GM23248 (cell line): ENCODE measurements at regions not wholly inside any gene's neighbourhood (a gene's known extent, or its start where the extent isn't known, plus 50 kb on each side); places are given as distances from the start of the nearest gene placed in this dataset.

Experiments
- EZH2 ChIP-seq: fragments of 200-600 bp; sonication (generic); IDR thresholded peaks from 2 replicates; pipeline ENCODE4 v1.6.1; 2018; ENCODE audit warnings: antibody characterized with exemption, mild to moderate bottlenecking; ENCODE audit not compliant: insufficient read depth, poor library complexity, severe bottlenecking
- EZH2phosphoT487 ChIP-seq: fragments of 200-600 bp; sonication (generic); IDR thresholded peaks from 2 replicates; pipeline ENCODE4 v1.6.1; 2018; ENCODE audit warnings: antibody characterized with exemption, moderate library complexity, mild to moderate bottlenecking, low read depth; ENCODE audit not compliant: insufficient read depth

DNA sequence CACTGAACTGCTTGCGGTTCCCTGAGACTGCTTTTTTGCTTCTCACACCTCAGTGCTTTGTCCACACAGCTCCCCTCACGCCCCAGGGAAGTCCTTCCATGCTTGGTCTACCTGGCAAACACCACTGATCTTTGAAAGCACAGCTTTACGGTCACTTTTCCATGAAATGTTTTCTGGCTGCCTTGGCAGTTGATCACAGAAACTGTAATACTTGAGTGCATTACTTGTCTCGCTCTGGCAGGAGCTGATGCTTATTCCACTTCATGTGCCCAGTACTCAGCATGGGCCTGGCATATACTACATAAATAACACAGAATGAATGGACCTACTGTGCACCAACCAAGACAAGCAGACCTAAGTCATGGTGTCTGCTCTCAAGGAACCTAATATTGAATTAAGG, 121.1 kb downstream of the MEX3B start:
- TF ChIP-seq EZH2: no peak
- no peak for TF ChIP-seq EZH2phosphoT487
